ENCODE measurements at regions not wholly inside any gene's neighbourhood (a gene's known extent, or its start where the extent isn't known, plus 50 kb on each side); places are given as distances from the start of the nearest gene placed in this dataset.

GRCh38 chr1:98340511-98340910 lies 321.0 kb upstream of the SNX7 start:
- no peaks in the 10 kb centered on the region for H3K36me3 Mint-ChIP-seq (ENCODE audit: low read depth)
- Histone ChIP-seq H3K36me3 (ENCODE audit: insufficient read depth, low read length) (no peaks in the 10 kb centered on the region), H3K27ac (ENCODE audit: low read depth in 1 of 2, low read length in 2 of 2) (no peak overlapping the region), H3K4me1 (ENCODE audit: insufficient read depth, low read length) (no peaks in the 10 kb centered on the region), H3K9me3 (ENCODE audit: control insufficient read depth in 1 of 2, insufficient read depth in 1 of 2, low read length in 2 of 2) (no peaks in the 10 kb centered on the region), H3K27me3 (ENCODE audit: control insufficient read depth in 1 of 2, insufficient read depth in 2 of 2, low read length in 2 of 2) (no peaks in the 10 kb centered on the region), H3K4me3 (ENCODE audit: low read length) (no peak overlapping the region)
- TF ChIP-seq CTCF (IDR thresholded peaks at IDR 0.05), result no peak
- intact Hi-C loops (cut with DNase I, micrococcal nuclease), result no loop called here
- ChIA-PET POLR2A (no interaction called here), CTCF (no interaction called here)
- ATAC-seq (ENCODE audit: poor library complexity) (no peak), DNase-seq (no peak)
- no peaks in the 10 kb centered on the region for H3K4me1 Mint-ChIP-seq (ENCODE audit: low read depth)
- no peak overlapping the region for H3K27ac Mint-ChIP-seq
- no peaks in the 10 kb centered on the region for H3K27me3 Mint-ChIP-seq
- H3K9me3 Mint-ChIP-seq, result peaks cover 2% of the 10 kb centered on the region
- no peak overlapping the region for H3K4me3 Mint-ChIP-seq

- TF ChIP-seq CTCF (IDR thresholded peaks at IDR 0.05), result no peak
- H3K4me3 Mint-ChIP-seq, result no peak overlapping the region
- intact Hi-C loops (cut with DNase I, micrococcal nuclease), result no loop called here
- Histone ChIP-seq H3K27ac (ENCODE audit: low read depth in 1 of 2, low read length in 2 of 2) (no peak overlapping the region), H3K4me1 (ENCODE audit: insufficient read depth, low read length) (no peaks in the 10 kb centered on the region), H3K36me3 (ENCODE audit: insufficient read depth, low read length) (no peaks in the 10 kb centered on the region), H3K4me3 (ENCODE audit: low read length) (no peak overlapping the region), H3K27me3 (ENCODE audit: control insufficient read depth in 1 of 2, insufficient read depth in 2 of 2, low read length in 2 of 2) (no peaks in the 10 kb centered on the region), H3K9me3 (ENCODE audit: control insufficient read depth in 1 of 2, insufficient read depth in 1 of 2, low read length in 2 of 2) (no peaks in the 10 kb centered on the region)
- ChIA-PET CTCF (no interaction called here), POLR2A (no interaction called here)
- DNase-seq, result no peak
- no peaks in the 10 kb centered on the region for H3K4me1 Mint-ChIP-seq (ENCODE audit: low read depth)
- no peak overlapping the region for H3K27ac Mint-ChIP-seq
- no peak for ATAC-seq (ENCODE audit: poor library complexity)
- peaks cover 5% of the 10 kb centered on the region for H3K27me3 Mint-ChIP-seq
- no peaks in the 10 kb centered on the region for H3K9me3 Mint-ChIP-seq
- no peaks in the 10 kb centered on the region for H3K36me3 Mint-ChIP-seq (ENCODE audit: low read depth)
Observed at GRCh38 chr1:98336472-98337083, 324.9 kb upstream of the SNX7 start.

GRCh38 chr1:98333936-98334335 lies 327.6 kb upstream of the SNX7 start:
- no peak overlapping the region for H3K4me3 Mint-ChIP-seq
- CTCF ChIA-PET, result no interaction called here
- TF ChIP-seq CTCF (IDR thresholded peaks at IDR 0.05), result no peak

More at GRCh38 chr1:98333936-98334335, 327.6 kb upstream of the SNX7 start:
- DNase-seq, result no peak
- Mint-ChIP-seq H3K36me3 (ENCODE audit: low read depth) (no peaks in the 10 kb centered on the region), H3K4me1 (ENCODE audit: low read depth) (no peaks in the 10 kb centered on the region), H3K27ac (no peak overlapping the region), H3K9me3 (no peaks in the 10 kb centered on the region), H3K27me3 (peaks cover 5% of the 10 kb centered on the region)
- intact Hi-C loops (cut with DNase I, micrococcal nuclease), result no loop called here
- Histone ChIP-seq H3K4me3 (ENCODE audit: low read length) (no peak overlapping the region), H3K9me3 (ENCODE audit: control insufficient read depth in 1 of 2, insufficient read depth in 1 of 2, low read length in 2 of 2) (no peaks in the 10 kb centered on the region), H3K27me3 (ENCODE audit: control insufficient read depth in 1 of 2, insufficient read depth in 2 of 2, low read length in 2 of 2) (no peaks in the 10 kb centered on the region), H3K4me1 (ENCODE audit: insufficient read depth, low read length) (no peaks in the 10 kb centered on the region), H3K36me3 (ENCODE audit: insufficient read depth, low read length) (no peaks in the 10 kb centered on the region), H3K27ac (ENCODE audit: low read depth in 1 of 2, low read length in 2 of 2) (no peak overlapping the region)
- ATAC-seq (ENCODE audit: poor library complexity), result no peak
- POLR2A ChIA-PET, result no interaction called here

Data from CD4-positive, alpha-beta T cell (primary cell).